ENCODE measurements at regions not wholly inside any gene's neighbourhood (a gene's known extent, or its start where the extent isn't known, plus 50 kb on each side); places are given as distances from the start of the nearest gene placed in this dataset.
A peak's percentile ranks its signal among the peaks of the same experiment; 100 is the strongest.

GRCh38 chr1:221263831-221264767 lies 384.9 kb downstream of the HLX start:
- TF ChIP-seq, protein P1, sequence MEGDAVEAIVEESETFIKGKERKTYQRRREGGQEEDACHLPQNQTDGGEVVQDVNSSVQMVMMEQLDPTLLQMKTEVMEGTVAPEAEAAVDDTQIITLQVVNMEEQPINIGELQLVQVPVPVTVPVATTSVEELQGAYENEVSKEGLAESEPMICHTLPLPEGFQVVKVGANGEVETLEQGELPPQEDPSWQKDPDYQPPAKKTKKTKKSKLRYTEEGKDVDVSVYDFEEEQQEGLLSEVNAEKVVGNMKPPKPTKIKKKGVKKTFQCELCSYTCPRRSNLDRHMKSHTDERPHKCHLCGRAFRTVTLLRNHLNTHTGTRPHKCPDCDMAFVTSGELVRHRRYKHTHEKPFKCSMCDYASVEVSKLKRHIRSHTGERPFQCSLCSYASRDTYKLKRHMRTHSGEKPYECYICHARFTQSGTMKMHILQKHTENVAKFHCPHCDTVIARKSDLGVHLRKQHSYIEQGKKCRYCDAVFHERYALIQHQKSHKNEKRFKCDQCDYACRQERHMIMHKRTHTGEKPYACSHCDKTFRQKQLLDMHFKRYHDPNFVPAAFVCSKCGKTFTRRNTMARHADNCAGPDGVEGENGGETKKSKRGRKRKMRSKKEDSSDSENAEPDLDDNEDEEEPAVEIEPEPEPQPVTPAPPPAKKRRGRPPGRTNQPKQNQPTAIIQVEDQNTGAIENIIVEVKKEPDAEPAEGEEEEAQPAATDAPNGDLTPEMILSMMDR (IDR thresholded peaks at IDR 0.05; ENCODE audit: low read depth, low read length) = peak; percentile 68
- Histone ChIP-seq H3K36me3 (no peaks in the 10 kb centered on the region), H3K9me3 (ENCODE audit: severe bottlenecking) (peaks cover 10% of the 10 kb centered on the region), H3K27ac (peak overlapping the region; percentile 49), H3K27me3 (ENCODE audit: insufficient read depth, low read depth, severe bottlenecking) (no peaks in the 10 kb centered on the region), H3K4me3 (ENCODE audit: low read depth, low read length) (no peak overlapping the region)
- peak; percentile 87 for DNase-seq

GRCh38 chr1:221264848-221265247 lies 385.6 kb downstream of the HLX start:
- no peak overlapping the region for H3K4me3 ChIP-seq (ENCODE audit: low read depth, low read length)
- H3K9me3 ChIP-seq (ENCODE audit: severe bottlenecking) = peaks cover 10% of the 10 kb centered on the region
- no peaks in the 10 kb centered on the region for H3K27me3 ChIP-seq (ENCODE audit: insufficient read depth, low read depth, severe bottlenecking)
- TF ChIP-seq, protein P1 (IDR thresholded peaks at IDR 0.05; ENCODE audit: low read depth, low read length) = no peak
- H3K27ac ChIP-seq = peak overlapping the region; percentile 49
- no peak for DNase-seq
- H3K36me3 ChIP-seq = no peaks in the 10 kb centered on the region

- H3K27me3 ChIP-seq (ENCODE audit: insufficient read depth, low read depth, severe bottlenecking) = no peaks in the 10 kb centered on the region
- TF ChIP-seq, protein P1 (IDR thresholded peaks at IDR 0.05; ENCODE audit: low read depth, low read length) = no peak
- H3K9me3 ChIP-seq (ENCODE audit: severe bottlenecking) = peaks cover 2% of the 10 kb centered on the region
- H3K4me3 ChIP-seq (ENCODE audit: low read depth, low read length) = no peak overlapping the region
- H3K36me3 ChIP-seq = no peaks in the 10 kb centered on the region
- DNase-seq = no peak
- H3K27ac ChIP-seq = no peak overlapping the region
Measured at GRCh38 chr1:221268295-221268694, 389.1 kb downstream of the HLX start.

DNA sequence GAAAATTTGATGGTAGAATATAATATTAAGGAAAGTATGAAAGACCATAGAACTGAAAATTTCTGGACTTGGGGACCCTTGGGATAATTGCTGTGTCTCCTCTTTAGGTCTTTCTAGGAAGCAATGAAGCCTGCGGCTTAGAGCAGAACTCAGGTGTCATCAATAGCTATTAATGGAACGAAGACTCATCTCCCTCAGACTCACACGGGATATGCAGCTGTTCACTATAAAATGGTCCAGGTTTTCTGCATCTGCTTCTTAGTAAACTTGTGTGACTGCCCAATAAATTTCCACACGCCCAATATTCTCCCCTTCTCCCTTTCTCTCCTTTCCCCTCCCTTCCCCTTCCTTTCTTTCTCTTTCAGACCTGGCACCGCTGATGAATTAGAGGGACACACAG lies 392.5 kb downstream of the HLX start:
- DNase-seq = no peak
- no peaks in the 10 kb centered on the region for H3K9me3 ChIP-seq (ENCODE audit: severe bottlenecking)
- H3K4me3 ChIP-seq (ENCODE audit: low read depth, low read length) = no peak overlapping the region
- H3K27me3 ChIP-seq (ENCODE audit: insufficient read depth, low read depth, severe bottlenecking) = no peaks in the 10 kb centered on the region
- no peak overlapping the region for H3K27ac ChIP-seq
- TF ChIP-seq, protein P1 (IDR thresholded peaks at IDR 0.05; ENCODE audit: low read depth, low read length) = no peak
- H3K36me3 ChIP-seq = no peaks in the 10 kb centered on the region

DNA sequence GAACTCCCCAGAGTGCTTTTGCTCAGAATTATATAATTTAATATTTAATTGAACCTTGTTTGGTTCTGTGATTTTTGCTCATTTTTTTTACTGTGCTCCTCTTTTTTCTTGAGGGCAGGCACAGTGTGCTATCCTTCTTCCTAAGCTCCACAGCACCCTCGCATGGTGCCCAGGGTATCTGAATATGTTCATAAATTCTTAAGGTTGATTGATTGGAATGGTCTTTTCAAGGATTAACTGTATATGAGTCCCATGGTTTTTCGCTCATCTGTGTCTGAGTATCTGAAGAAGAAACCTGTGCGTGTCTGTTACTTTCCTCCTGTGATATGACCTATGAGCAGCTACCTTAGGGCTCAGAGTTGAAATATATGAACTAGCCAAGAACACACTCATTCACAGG lies 393.7 kb downstream of the HLX start:
- DNase-seq = peak; percentile 63
- Histone ChIP-seq H3K27me3 (ENCODE audit: insufficient read depth, low read depth, severe bottlenecking) (no peaks in the 10 kb centered on the region), H3K9me3 (ENCODE audit: severe bottlenecking) (no peaks in the 10 kb centered on the region), H3K27ac (peak overlapping the region; percentile 64), H3K36me3 (no peaks in the 10 kb centered on the region), H3K4me3 (ENCODE audit: low read depth, low read length) (no peak overlapping the region)
- TF ChIP-seq, protein P1 (IDR thresholded peaks at IDR 0.05; ENCODE audit: low read depth, low read length) = peak; percentile 27; the same call in 1 of the 2 replicates
